Skeletal muscle cell (primary cell): ENCODE measurements at regions not wholly inside any gene's neighbourhood (a gene's known extent, or its start where the extent isn't known, plus 50 kb on each side); places are given as distances from the start of the nearest gene placed in this dataset.

Experiments
- DNase-seq: peaks from one replicate; pipeline ENCODE4 v3.0.0-alpha.2; 2010; ENCODE audit warnings: low read depth
- H3K4me3 ChIP-seq: 2 replicates; pipeline ENCODE4 v1.5.1; 2011; ENCODE audit warnings: low read depth, mild to moderate bottlenecking, control low read depth, low read length, moderate library complexity

DNA sequence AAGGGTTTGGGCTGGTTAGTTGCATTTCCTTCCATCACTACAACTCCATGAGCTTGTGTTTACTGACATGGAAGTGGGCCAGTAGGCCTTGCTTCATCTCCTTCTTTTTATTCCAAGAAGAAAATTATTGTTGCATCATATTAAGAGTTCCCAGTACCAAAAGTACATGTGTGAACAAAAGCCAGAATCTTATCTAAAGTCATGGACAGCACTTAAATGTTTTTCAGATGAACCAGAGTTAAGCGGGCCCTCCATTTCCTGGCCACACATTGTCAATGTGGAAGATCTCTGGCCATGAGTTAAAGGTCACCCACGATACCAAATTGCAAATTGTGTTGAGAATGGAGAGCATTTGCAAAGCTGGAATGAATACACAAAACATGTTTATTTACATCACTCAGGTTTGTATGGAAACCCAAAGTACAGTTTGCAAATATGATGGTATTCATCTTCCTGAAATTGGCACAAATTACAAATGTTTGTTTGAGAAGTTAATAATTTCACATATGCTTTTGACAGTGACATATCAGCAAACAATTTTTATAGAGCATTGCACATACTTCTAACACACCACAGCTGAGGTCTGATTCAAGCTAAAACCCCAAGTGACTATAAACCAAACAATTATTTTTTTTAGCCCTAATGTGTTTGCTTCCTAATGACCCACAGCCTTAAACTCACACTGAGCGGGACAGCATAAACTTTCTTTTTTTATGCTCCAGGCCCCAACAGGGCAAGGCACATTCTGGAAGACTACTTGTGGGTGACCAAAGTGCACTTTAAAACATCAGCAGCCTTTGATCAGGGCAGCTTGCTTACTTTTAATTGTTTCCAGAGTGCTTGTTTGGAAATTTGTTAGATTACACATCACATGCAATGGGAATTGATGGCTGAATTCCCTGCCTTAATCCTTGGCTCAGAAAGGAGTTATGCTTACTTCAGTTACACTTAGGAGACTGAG, 502.9 kb upstream of the SLIT2 start:
- H3K4me3 ChIP-seq: no peak overlapping the region
- DNase-seq: peak; percentile 78

DNA sequence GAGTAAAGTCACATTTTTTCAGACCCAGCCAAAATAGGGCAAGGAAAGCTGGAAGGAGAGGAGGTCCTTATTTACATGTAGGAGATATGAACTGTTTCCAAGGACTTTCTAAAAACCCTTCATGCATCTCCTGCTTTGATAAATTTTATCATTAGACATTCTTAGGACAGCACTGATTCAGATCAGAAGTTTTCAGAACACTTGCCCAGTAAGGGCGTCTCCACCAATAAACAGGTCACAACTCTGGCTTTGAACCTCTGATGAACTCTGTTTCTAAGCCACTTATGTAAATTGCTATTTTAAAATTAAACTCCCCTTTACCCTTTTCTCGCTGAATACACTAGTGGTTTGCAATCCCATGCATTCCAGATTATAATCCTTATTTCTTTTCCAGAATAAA, 505.3 kb upstream of the SLIT2 start:
- no peak overlapping the region for H3K4me3 ChIP-seq
- no peak for DNase-seq

DNA sequence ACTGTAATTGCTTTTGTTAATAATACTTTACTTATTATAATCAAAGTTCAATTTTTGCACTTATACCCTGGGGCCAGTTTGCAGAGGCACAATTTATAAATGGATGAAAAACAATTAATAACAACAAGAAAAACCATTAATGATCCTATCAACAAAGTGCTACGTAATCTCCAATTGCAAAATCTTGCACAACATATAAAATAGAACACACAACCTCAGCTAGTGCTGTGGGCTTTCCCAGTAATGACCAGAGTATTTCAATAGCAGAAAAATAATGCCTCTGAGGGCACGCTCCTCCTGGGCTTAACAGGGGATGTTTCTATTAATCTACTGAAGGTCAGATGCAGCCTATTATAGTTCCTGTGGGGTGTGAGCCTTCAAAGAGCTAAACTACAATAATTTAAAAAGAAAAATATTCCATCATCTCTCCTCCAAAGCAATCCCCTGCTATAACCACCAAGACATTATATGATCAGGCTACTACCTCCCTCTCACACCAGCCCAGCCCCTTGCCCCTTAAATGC, 508.5 kb upstream of the SLIT2 start:
- no peak for DNase-seq
- no peak overlapping the region for H3K4me3 ChIP-seq

DNA sequence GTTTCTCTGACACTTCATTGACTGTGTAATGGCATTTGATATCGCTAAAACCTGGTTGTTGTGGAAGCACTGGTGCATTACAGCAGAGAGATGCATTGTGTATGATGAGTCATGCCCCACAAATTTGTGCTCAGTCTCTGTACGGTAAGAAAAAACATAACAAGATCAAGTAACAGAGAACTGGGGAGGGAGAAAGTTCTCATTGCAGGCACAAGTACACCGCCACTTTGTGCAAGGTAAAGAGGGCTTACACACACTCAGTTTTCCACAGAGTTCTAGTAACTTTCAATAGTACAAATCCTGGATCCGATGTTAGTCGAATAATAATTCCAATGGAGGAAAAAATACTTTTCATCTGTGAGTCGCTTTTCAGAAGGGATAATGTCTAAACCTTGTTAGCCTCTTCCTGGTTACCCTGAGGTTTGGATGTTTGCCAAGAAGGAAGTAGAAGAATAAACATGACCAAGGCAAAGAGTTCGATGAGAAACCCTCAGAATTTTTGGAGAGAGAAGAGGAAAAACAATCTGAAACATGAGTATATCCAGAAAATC, 512.5 kb upstream of the SLIT2 start:
- H3K4me3 ChIP-seq: peak overlapping the region; percentile 18
- DNase-seq: peak; percentile 88

DNA sequence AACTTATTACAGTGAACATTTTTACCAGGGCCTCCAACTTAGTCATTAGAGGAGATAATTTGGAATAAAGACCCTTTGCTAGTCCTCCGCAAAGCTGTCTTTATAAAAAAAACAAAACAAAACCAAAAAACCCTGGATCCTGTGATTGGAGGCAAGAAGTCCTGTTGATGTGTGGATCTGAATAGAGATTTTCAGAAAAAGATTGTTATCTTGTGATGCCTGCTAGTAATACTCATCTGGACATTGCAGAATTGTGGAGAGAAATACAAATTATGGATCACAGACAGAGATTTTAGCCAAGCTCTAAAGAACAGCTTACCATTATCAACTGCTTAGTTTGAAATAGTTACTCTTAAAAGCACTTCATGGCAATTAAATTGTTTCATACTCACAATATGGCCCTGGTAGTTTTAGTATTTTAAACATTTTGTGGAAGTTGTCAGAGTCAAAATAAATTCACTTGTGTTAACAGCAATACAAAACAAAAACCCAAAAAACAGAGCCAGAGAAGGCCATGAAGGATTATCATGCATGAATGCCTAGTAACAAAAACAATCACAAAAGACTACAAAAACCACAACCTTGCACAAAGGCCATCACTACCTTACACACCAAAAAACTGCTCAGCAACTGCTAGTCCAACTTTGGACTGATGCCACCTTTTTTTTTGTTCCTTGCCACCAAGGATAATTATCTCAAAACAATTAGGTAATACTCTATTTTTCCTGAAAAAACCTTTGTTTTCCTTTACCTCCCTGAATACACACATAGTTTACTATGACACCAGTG, 514.5 kb upstream of the SLIT2 start:
- no peak overlapping the region for H3K4me3 ChIP-seq
- DNase-seq: no peak

DNA sequence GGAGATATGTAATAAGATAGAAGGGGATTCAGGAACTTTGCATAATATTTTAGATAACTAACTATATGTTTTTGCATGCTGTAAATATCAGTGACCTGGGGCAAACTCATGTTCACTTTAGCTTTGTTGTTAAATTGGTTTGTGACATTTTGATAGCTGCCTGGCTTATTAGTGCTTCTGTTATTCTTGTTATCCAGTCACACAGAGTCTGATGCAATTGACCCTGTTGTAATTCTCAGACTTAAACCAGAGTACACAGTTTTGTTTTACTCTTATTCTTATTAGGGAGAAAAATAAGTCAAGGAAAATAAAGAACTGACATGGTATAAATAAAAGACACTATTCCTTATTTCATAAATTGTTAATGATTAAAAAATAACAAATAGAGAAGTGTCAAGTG, 516.7 kb upstream of the SLIT2 start:
- DNase-seq: no peak
- no peak overlapping the region for H3K4me3 ChIP-seq

DNA sequence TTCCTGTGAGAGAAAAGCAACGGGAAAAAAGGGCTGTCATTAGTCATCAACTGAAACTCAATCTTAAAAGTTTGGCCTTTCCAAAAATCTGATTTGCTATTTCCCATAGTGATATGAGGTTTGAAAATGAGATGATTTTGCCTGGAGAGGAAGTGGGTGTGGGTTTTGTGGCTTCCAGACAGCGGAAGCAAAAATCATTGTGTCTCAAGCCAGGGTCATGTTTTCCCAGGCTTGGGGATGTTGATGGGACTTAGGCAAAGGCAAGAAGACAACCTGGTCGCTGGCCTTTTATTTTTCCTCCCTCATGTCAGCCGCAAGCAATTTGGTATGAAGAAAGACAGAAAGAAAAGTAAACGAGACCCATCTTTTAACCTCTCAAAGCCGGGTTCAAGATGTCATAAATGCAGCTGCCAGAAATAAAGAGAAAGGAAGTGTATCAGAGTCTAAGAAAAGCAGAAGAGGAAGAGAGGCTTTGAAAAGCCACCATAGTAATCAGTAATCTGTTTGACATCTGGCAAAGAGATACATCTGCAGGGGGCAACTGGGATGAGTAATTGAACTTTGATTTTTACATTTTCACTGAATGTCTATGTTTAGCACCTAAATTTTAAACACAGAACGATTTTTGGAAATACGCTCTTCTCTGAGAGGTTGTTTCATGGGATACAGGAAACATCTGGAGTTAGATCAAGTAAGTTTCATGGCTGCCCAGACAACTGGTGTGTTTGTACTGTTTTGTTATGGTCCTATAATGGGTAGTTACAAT, 521.6 kb upstream of the SLIT2 start:
- no peak overlapping the region for H3K4me3 ChIP-seq
- DNase-seq: no peak

DNA sequence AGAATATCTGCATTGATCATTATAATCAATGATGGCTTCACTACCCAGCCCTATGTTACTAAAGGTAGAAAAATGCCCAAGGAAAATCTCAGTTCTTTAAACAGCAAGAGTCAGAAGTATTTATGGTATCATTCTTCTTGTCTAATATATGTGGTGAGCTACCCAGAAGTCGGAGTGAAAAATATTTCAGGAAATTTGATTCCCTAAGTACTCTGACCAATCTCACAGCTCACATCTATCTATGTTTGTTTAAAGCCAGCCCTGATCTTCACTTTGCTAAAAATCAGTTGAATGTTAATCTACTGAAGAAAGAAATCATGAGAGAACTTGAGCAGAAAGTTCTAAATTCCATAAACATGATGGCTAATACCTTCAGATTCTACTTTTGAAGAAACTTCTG, 522.9 kb upstream of the SLIT2 start:
- no peak for DNase-seq
- no peak overlapping the region for H3K4me3 ChIP-seq

DNA sequence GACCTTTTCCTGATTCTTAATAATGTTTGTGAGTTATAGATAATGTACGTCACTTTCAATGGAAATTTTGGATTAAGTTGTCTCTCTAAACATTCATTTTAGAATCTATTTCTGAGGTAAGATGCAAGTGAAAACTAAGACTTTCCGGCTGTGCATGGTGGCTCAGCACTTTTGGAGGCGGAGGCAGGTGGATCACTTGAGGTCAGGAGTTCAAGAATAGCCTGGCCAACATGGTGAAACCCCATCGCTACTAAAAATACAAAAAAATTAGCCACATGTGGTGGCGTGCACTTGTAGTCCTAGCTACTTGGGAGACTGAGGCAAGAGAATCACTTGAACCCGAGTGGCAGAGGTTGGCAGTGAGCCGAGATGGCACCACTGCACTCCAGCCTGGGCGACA, 524.6 kb upstream of the SLIT2 start:
- no peak overlapping the region for H3K4me3 ChIP-seq
- DNase-seq: no peak

DNA sequence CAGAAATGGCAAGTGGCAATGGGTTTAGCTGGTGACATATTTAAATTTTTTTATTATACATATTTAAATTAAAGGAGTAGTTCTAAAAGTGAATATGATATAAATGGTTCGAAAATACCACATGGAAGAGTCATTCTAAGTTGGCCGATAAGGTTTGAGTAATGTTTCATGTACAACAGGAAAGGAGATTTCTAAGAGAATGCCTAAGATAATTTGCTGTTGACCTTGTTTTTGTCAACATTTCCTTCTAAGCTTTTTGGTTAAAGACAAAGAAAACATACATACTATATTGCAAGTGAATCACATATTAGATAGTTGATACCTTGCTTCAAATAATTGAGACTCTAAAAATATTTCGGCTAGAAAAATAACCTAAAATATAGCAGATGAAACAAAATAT, 526.6 kb upstream of the SLIT2 start:
- no peak for DNase-seq
- H3K4me3 ChIP-seq: no peak overlapping the region

DNA sequence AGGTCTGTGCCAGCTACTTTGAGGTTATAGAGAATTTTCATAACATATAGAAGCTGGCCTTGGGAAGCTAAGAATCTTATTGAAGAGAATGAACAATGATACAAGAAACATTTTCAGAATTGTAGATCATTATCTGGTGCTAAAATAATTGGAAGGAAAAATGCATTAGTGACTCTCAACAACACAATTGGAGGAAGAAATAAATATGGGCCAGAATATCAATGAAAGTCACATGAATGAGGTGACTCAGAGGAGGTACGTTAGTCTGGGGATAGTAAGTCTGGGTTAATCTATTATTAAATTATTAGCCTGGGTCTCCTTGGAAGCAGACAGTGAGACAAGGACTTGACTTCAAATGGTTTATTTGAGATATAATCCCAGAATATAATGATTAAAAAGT, 529.3 kb upstream of the SLIT2 start:
- no peak overlapping the region for H3K4me3 ChIP-seq
- DNase-seq: no peak

DNA sequence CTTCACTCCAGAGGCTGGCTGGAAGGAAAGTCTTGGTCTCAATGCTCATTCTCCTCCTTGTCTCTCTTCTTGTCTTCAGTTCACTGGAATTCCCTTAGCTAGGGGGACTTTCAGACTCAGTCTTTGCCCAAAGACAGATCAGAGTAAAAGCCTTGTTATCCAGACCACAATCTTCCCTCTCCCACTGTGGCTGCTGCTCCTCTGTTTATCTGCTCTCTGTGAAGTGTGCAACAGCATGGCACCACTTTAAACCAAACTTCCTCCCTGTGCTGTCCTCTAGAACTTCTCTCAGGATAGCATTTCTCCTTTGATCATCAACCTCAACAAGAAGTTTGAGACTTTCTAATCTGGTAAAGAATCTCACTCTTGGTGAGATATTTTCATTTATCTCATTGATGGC, 530.1 kb upstream of the SLIT2 start:
- DNase-seq: no peak
- no peak overlapping the region for H3K4me3 ChIP-seq

DNA sequence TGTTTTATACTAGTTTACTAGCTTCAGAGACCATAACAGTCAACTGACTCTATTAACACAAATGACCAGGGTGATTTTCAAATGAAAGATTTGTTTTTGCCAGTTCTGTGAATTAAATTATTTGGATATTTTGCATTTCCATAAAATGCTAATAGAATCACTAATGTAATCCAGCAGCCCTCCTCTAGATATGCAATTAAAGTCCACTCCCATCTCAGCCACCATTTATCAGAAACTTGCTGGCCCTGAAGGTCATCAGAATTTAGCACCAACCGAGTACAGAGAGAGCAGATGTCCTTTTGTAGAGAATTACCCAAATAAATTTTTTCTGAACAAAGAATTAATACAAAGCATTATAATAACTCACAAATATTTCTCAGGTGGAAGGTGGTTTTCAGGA, 531.1 kb upstream of the SLIT2 start:
- no peak overlapping the region for H3K4me3 ChIP-seq
- DNase-seq: no peak

DNA sequence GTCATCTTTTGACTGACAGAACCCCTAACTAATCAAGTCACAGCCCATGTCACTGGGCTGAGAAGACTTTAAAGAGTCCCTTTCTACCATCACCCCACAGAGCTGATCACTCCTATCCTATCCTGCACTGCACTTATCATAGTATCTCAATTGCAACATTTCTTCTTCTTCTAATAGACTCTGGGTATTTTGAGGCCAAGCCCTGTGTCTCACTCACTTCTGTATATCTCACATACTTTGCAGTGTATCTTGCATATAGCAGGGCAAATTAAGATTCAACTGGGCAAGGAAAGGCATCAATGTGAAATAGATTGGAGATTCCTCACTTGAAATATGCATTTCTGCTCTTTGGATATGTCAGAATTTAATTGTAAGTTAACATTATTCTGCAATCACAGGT, 531.5 kb upstream of the SLIT2 start:
- DNase-seq: no peak
- H3K4me3 ChIP-seq: no peak overlapping the region

DNA sequence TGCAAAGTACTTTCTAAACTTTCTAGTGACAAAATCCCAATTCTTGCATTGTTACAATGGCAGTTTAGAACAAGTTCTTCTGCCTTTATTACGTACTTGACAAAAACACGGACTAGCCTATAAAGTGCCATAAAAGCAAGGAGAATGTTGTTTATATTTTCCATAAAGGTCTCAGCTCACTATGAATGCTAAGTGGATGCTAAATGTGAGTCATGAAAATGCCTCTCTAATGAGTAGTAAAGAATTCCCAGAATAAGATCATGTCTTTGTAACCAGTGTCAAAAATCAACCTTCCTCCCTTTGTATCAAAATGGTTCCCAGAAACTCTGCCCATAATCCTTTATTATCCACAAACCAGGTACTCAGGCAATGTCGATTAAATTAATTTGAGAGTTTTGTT, 539.8 kb upstream of the SLIT2 start:
- H3K4me3 ChIP-seq: no peak overlapping the region
- peak; percentile 21 for DNase-seq

DNA sequence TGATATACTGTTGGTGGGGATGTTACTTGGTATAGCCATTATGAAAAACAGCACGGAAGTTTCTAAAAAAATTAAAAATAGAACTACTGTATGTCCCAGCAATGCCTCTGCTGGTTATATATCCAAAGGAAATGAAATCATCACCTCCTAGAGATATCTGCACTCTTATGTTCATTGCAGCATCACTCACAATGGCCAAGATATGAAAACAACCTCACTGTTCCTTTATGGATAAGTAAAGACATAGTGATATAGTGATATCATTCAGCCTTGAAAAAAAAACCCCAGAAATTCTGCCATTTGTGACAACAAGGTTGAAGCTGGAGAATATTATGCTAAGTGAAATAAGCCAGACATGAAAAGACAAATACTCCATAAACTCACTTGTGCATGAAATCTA, 543.8 kb upstream of the SLIT2 start:
- H3K4me3 ChIP-seq: no peak overlapping the region
- DNase-seq: no peak

DNA sequence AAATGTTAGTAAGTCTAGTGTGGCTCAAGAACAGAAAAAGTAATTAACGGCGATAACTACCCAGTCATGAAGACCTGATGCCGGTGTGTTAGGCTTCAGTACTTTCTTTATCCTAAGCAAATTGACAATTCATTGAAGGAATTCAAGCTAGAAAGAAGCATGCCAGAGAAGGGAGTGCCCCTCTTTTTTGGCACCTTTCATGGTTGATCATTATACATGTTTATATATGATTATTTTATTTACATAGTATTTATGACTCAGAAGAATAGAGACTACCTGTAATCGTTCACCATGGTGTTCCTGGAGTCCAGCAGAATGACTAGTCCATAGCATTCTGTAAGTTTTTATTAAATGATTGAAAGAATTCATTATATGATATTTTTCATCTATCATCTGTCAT, 548.3 kb upstream of the SLIT2 start:
- no peak overlapping the region for H3K4me3 ChIP-seq
- no peak for DNase-seq

DNA sequence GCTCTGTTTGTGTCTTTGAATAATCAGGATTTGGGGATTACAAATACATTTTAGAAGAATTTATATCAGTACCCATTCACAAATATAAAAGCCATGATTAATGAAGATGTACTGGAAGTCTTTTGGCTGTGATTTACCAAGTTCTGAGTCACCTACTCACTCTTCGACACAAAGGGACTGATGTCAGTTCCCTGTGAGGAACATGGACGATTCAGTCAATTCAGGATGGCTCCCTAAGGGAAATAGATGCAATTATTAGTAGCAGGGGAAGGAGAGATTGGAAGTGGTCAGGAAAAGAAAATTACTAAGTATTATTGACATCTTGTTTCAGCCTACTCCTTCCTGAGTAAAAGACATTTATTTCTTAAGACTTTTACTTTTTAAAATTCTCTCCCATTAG, 550.7 kb upstream of the SLIT2 start:
- DNase-seq: peak; percentile 10
- no peak overlapping the region for H3K4me3 ChIP-seq

DNA sequence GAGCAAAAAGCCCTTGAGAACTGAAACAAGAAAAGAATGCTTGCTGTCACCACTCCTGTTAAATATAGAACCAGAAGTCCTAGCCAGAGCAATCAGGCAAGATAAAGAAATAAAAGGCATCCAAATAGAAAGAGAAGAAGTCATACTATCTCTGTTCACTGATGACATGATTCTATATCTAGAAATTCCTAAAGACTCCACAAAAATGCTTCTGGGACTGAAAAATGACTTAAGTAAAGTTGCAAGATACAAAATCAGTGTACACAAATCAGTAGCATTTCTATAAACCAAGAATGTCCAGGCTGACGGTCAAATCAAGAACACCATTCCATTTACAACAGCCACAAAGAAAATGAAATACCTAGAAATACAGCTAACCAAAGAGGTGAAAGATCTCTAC, 552.7 kb upstream of the SLIT2 start:
- no peak for DNase-seq

DNA sequence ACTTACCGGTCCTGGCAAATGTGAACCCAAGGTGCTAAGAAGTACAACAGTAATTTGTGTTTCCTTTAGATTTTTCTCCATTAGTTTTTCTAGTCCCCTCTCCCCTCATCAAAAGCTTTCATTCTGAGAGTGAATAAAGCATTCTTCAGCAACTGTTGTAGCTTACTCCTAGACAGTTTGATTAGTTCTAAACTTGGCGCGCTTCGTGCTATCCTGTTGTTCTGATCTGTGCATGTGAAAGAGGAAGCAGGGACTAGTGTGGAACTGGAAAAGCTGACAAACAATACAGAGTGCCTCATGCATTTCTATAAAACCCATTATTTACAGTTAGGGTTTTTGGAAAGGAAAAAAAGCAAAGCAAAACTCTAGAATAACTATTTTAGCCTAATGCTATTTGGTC, 556.9 kb upstream of the SLIT2 start:
- no peak overlapping the region for H3K4me3 ChIP-seq
- DNase-seq: no peak

More for the DNA sequence above, 552.7 kb upstream of the SLIT2 start:
- no peak overlapping the region for H3K4me3 ChIP-seq
